Trophoblast cell (in vitro differentiated cells and primary cell): ENCODE measurements at regions not wholly inside any gene's neighbourhood (a gene's known extent, or its start where the extent isn't known, plus 50 kb on each side); places are given as distances from the start of the nearest gene placed in this dataset.
A peak's percentile ranks its signal among the peaks of the same experiment; 100 is the strongest.

Experiments
- DNase-seq, 2 donors: peaks; one replicate each; pipeline ENCODE4 v3.0.0-alpha.2; 2016
- H2AFZ ChIP-seq: 2 replicates; pipeline ENCODE4 v1.6.1; 2013; ENCODE audit warnings: low read length, moderate library complexity, mild to moderate bottlenecking; ENCODE audit not compliant: insufficient read depth, poor library complexity
- H2AK5ac ChIP-seq: 2 replicates; pipeline ENCODE4 v1.6.1; 2013; ENCODE audit warnings: mild to moderate bottlenecking, low read length
- H2BK120ac ChIP-seq: 2 replicates; pipeline ENCODE4 v1.6.1; 2013; ENCODE audit warnings: low read length, mild to moderate bottlenecking, moderate library complexity; ENCODE audit not compliant: insufficient read depth, poor library complexity
- H2BK12ac ChIP-seq: 2 replicates; pipeline ENCODE4 v1.6.1; 2013; ENCODE audit warnings: mild to moderate bottlenecking, low read length, moderate library complexity
- H2BK5ac ChIP-seq: 2 replicates; pipeline ENCODE4 v1.6.1; 2013; ENCODE audit warnings: low read length, low read depth, moderate library complexity, mild to moderate bottlenecking; ENCODE audit not compliant: poor library complexity
- H3K14ac ChIP-seq: 2 replicates; pipeline ENCODE4 v1.6.1; 2013; ENCODE audit warnings: mild to moderate bottlenecking, low read length
- H3K18ac ChIP-seq: 2 replicates; pipeline ENCODE4 v1.6.1; 2013; ENCODE audit warnings: mild to moderate bottlenecking, low read length
- H3K23ac ChIP-seq: 2 replicates; pipeline ENCODE4 v1.6.1; 2013; ENCODE audit warnings: low read length
- H3K27ac ChIP-seq: 2 replicates; pipeline ENCODE4 v1.5.1; 2013; ENCODE audit warnings: low read depth, mild to moderate bottlenecking, inconsistent platforms, low read length, moderate library complexity
- H3K27me3 ChIP-seq: 2 replicates; pipeline ENCODE4 v1.6.1; 2013; ENCODE audit warnings: inconsistent platforms, mild to moderate bottlenecking, low read length, moderate library complexity; ENCODE audit not compliant: insufficient read depth
- H3K36me3 ChIP-seq, 2 experiments: 1 replicate in 1 of 2; 2 replicates in 1 of 2; pipeline ENCODE4 v1.6.1; 2013; ENCODE audit warnings: low read length in 2 of 2, mild to moderate bottlenecking in 2 of 2, moderate library complexity in 1 of 2; ENCODE audit not compliant: insufficient read depth in 2 of 2, control insufficient read depth in 1 of 2
- H3K4ac ChIP-seq: 2 replicates; pipeline ENCODE4 v1.6.1; 2013; ENCODE audit warnings: low read depth, mild to moderate bottlenecking, low read length, moderate library complexity
- H3K4me1 ChIP-seq, 2 experiments: 1 replicate in 1 of 2; 2 replicates in 1 of 2; pipeline ENCODE4 v1.6.1; 2013; ENCODE audit warnings: low read length in 2 of 2, mild to moderate bottlenecking in 2 of 2, moderate library complexity in 1 of 2; ENCODE audit not compliant: insufficient read depth in 2 of 2, control insufficient read depth in 1 of 2
- H3K4me2 ChIP-seq: 2 replicates; pipeline ENCODE4 v1.6.1; 2013; ENCODE audit warnings: inconsistent platforms, mild to moderate bottlenecking, low read length, moderate library complexity
- H3K4me3 ChIP-seq: 2 replicates; pipeline ENCODE4 v1.5.1; 2013; ENCODE audit warnings: mild to moderate bottlenecking, low read depth, low read length, inconsistent platforms
- H3K79me1 ChIP-seq: one replicate; pipeline ENCODE4 v1.6.1; 2013; ENCODE audit warnings: low read length
- H3K79me2 ChIP-seq: 2 replicates; pipeline ENCODE4 v1.6.1; 2013; ENCODE audit warnings: low read length, mild to moderate bottlenecking; ENCODE audit not compliant: control insufficient read depth, insufficient read depth, poor library complexity
- H3K9ac ChIP-seq: 2 replicates; pipeline ENCODE4 v1.6.1; 2013; ENCODE audit warnings: mild to moderate bottlenecking, low read length
- H3K9me3 ChIP-seq: 2 replicates; pipeline ENCODE4 v1.6.1; 2013; ENCODE audit warnings: low read depth, mild to moderate bottlenecking, control low read depth, inconsistent platforms, low read length; ENCODE audit not compliant: insufficient read depth
- H4K12ac ChIP-seq: 2 replicates; pipeline ENCODE4 v1.6.1; 2013; ENCODE audit warnings: low read depth, mild to moderate bottlenecking, low read length, moderate library complexity
- H4K8ac ChIP-seq: 2 replicates; pipeline ENCODE4 v1.6.1; 2013; ENCODE audit warnings: low read depth, mild to moderate bottlenecking, low read length, moderate library complexity
- H4K91ac ChIP-seq: one replicate; pipeline ENCODE4 v1.6.1; 2013; ENCODE audit warnings: low read depth, mild to moderate bottlenecking, low read length, moderate library complexity
- WGBS: extraction: QIAGEN DNeasy Blood & Tissue Kit; methylation state at CpG from one replicate; pipeline ENCODE4 v1.1.7; 2013; ENCODE audit warnings: missing lambda C conversion rate; ENCODE audit not compliant: insufficient read length, insufficient coverage; ENCODE audit errors: extremely low coverage; 5-methylcytosine and 5-hydroxymethylcytosine counted together

DNA sequence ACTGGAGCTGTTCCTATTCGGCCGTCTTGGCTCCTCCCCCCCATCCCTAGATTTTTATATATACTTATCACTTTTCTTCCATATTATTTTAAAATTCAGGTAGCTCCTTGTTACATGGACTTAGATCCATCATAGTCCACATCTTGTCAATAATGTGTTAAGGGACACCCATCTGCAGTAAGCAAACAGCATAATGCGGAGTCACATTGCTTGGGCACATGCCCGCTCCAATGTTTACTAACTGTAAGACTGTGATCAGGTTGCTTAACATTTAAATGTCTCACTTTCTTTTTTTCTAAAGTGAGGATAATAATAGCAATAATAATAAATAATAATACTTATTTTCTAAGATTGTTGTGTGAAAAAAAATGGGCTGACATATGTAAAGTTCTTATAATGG, 303.2 kb upstream of the SOX14 start:
- H3K27me3 ChIP-seq, result no peaks in the 10 kb centered on the region
- H2BK120ac ChIP-seq, result no peak overlapping the region
- no peak overlapping the region for H3K23ac ChIP-seq
- no peak overlapping the region for H4K91ac ChIP-seq
- H2AK5ac ChIP-seq, result no peak overlapping the region
- H3K4me1 ChIP-seq, result no peaks in the 10 kb centered on the region
- no peak overlapping the region for H4K12ac ChIP-seq
- WGBS, result no CpG with 5 or more reads among the region's 4 CpGs
- no peaks in the 10 kb centered on the region for H3K79me1 ChIP-seq
- H3K36me3 ChIP-seq, result no peaks in the 10 kb centered on the region
- H3K4ac ChIP-seq, result no peak overlapping the region
- no peak overlapping the region for H2AFZ ChIP-seq
- no peak overlapping the region for H3K4me2 ChIP-seq
- H3K27ac ChIP-seq, result no peak overlapping the region
- peaks cover 2% of the 10 kb centered on the region for H3K9me3 ChIP-seq
- H3K18ac ChIP-seq, result no peak overlapping the region
- no peak overlapping the region for H3K14ac ChIP-seq
- DNase-seq, result no peak
- H4K8ac ChIP-seq, result no peak overlapping the region
- H2BK5ac ChIP-seq, result no peak overlapping the region
- no peak overlapping the region for H2BK12ac ChIP-seq
- H3K79me2 ChIP-seq, result no peaks in the 10 kb centered on the region
- H3K9ac ChIP-seq, result no peak overlapping the region
- no peak overlapping the region for H3K4me3 ChIP-seq

- H4K8ac ChIP-seq, result no peak overlapping the region
- no peaks in the 10 kb centered on the region for H3K79me1 ChIP-seq
- H2AFZ ChIP-seq, result no peak overlapping the region
- H2AK5ac ChIP-seq, result no peak overlapping the region
- no peak for DNase-seq
- H4K12ac ChIP-seq, result no peak overlapping the region
- H4K91ac ChIP-seq, result no peak overlapping the region
- H3K36me3 ChIP-seq, result no peaks in the 10 kb centered on the region
- H2BK120ac ChIP-seq, result no peak overlapping the region
- no peak overlapping the region for H3K9ac ChIP-seq
- no peak overlapping the region for H3K23ac ChIP-seq
- H3K14ac ChIP-seq, result no peak overlapping the region
- H3K18ac ChIP-seq, result no peak overlapping the region
- H2BK5ac ChIP-seq, result no peak overlapping the region
- no peaks in the 10 kb centered on the region for H3K27me3 ChIP-seq
- peaks cover 2% of the 10 kb centered on the region for H3K9me3 ChIP-seq
- H2BK12ac ChIP-seq, result no peak overlapping the region
- H3K4ac ChIP-seq, result no peak overlapping the region
- H3K4me2 ChIP-seq, result no peak overlapping the region
- H3K4me1 ChIP-seq, result no peaks in the 10 kb centered on the region
- no CpG with 5 or more reads among the region's 5 CpGs for WGBS
- no peaks in the 10 kb centered on the region for H3K79me2 ChIP-seq
- H3K27ac ChIP-seq, result no peak overlapping the region
- no peak overlapping the region for H3K4me3 ChIP-seq
Measured at GRCh38 chr3:137463131-137463530, 301.0 kb upstream of the SOX14 start.

DNA sequence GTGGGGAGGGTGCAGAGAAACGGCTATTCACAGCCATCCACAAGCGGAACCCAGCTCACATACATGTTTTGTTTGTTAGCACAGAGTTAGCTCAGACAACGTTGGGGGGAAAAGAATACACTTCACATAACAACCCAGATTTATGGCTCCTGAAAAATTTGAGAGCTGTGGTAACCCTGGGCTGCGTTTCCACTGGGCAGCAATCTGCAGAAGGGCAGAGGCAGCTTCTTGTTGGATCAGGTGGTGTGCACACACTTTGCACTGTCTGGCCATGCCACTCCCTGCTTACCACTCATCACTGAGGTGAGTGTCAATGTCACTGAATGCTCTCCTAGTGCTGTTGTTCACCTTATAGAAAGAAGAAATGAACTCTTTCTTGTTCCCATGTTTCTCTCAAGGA, 299.8 kb upstream of the SOX14 start:
- H2BK120ac ChIP-seq, result no peak overlapping the region
- no peak overlapping the region for H3K9ac ChIP-seq
- H2BK5ac ChIP-seq, result no peak overlapping the region
- H3K9me3 ChIP-seq, result peaks cover 2% of the 10 kb centered on the region
- H2AK5ac ChIP-seq, result no peak overlapping the region
- no CpG with 5 or more reads among the region's 4 CpGs for WGBS
- H4K91ac ChIP-seq, result no peak overlapping the region
- H3K4ac ChIP-seq, result no peak overlapping the region
- no peak overlapping the region for H3K18ac ChIP-seq
- DNase-seq, result no peak
- no peaks in the 10 kb centered on the region for H3K79me1 ChIP-seq
- no peaks in the 10 kb centered on the region for H3K79me2 ChIP-seq
- no peak overlapping the region for H3K4me2 ChIP-seq
- H2AFZ ChIP-seq, result no peak overlapping the region
- no peak overlapping the region for H2BK12ac ChIP-seq
- H3K14ac ChIP-seq, result no peak overlapping the region
- no peak overlapping the region for H3K23ac ChIP-seq
- H3K27ac ChIP-seq, result no peak overlapping the region
- H3K27me3 ChIP-seq, result no peaks in the 10 kb centered on the region
- H3K4me1 ChIP-seq, result no peaks in the 10 kb centered on the region
- H4K12ac ChIP-seq, result no peak overlapping the region
- H4K8ac ChIP-seq, result no peak overlapping the region
- no peaks in the 10 kb centered on the region for H3K36me3 ChIP-seq
- no peak overlapping the region for H3K4me3 ChIP-seq

DNA sequence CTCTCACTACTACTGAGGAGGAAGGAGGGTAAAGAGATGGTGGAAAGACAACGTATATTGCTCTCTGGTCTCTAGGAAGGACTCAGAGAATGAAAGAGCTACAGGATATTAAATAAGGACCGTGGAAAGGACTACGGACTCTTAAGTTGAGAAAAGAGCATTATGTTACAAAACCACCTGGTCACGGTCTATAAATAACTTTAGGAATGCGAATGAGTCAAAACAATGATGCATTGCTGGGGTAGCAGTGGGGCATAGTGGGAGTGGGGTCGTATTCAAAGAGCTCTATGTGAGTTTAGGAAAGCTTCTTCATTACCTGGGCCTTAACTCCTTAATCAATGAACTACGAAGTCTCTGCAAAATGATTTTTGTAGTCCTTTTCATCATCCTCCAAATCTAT, 295.7 kb upstream of the SOX14 start:
- Histone ChIP-seq H4K12ac (no peak overlapping the region), H2BK12ac (no peak overlapping the region), H3K27me3 (no peaks in the 10 kb centered on the region), H3K23ac (no peak overlapping the region), H3K18ac (no peak overlapping the region), H4K91ac (no peak overlapping the region), H3K79me1 (no peaks in the 10 kb centered on the region), H3K4ac (no peak overlapping the region), H3K4me2 (no peak overlapping the region), H3K36me3 (no peaks in the 10 kb centered on the region), H4K8ac (no peak overlapping the region), H3K79me2 (no peaks in the 10 kb centered on the region), H3K4me1 (peaks cover 0 to 2% of the 10 kb centered on the region in 2 experiments), H3K27ac (no peak overlapping the region), H3K14ac (no peak overlapping the region), H2BK120ac (no peak overlapping the region), H3K9ac (no peak overlapping the region), H2AFZ (no peak overlapping the region), H3K4me3 (no peak overlapping the region), H2AK5ac (no peak overlapping the region), H2BK5ac (no peak overlapping the region), H3K9me3 (no peaks in the 10 kb centered on the region)
- DNase-seq, result peak in 1 of 2 donors; percentile 4
- no CpG with 5 or more reads among the region's 7 CpGs for WGBS
